AG04449 (cell line): ENCODE measurements at regions not wholly inside any gene's neighbourhood (a gene's known extent, or its start where the extent isn't known, plus 50 kb on each side); places are given as distances from the start of the nearest gene placed in this dataset.

ENCODE experiments used
- CTCF ChIA-PET: fragments of 350-600 bp; formaldehyde crosslinking; extraction: SDS; loops from one replicate; lab custom pipeline; 2021; ENCODE audit warnings: antibody characterized with exemption; lab: Yijun Ruan, JAX
- POLR2A ChIA-PET: fragments of 400-600, 350-600 bp; formaldehyde crosslinking; extraction: SDS; loops from one replicate; lab custom pipeline; 2020; ENCODE audit warnings: antibody characterized with exemption, inconsistent platforms; lab: Yijun Ruan, JAX
- DNase-seq: peaks from one replicate; pipeline ENCODE4 v3.0.0-alpha.2; 2010; ENCODE audit warnings: low read depth, low spot score
- H3K4me3 ChIP-seq: 2 replicates; pipeline ENCODE4 v1.5.1; 2011; ENCODE audit warnings: low read depth, mild to moderate bottlenecking, control low read depth, low read length
- TF ChIP-seq, protein P1 (sequence below): IDR thresholded peaks from one replicate; pipeline ENCODE4 v1.5.1; 2011; ENCODE audit warnings: mild to moderate bottlenecking, moderate library complexity, low read length, control low read depth, inconsistent platforms; ENCODE audit not compliant: insufficient read depth; ENCODE audit errors: missing control alignments

DNA sequence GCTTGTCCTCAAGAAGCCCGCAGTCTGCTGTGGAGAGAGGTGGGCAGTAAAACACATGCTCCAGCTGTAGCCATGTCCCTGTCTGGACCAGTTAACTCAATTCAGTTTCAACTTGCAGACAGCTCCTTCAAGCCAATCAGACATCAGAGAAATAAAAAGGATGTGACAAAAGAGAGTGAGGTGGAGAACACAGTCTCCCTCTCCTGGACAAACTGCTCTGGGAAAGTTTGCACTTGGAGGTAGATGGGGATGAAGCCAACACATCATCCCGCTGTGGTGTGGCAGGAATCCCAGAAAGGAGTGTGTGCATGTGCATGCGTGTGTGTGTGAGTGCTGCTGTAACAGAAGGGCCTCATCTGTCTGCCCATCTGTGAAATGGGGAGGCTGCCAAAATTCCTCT, 358.6 kb upstream of the ASIC2 start:
- TF ChIP-seq, protein P1, sequence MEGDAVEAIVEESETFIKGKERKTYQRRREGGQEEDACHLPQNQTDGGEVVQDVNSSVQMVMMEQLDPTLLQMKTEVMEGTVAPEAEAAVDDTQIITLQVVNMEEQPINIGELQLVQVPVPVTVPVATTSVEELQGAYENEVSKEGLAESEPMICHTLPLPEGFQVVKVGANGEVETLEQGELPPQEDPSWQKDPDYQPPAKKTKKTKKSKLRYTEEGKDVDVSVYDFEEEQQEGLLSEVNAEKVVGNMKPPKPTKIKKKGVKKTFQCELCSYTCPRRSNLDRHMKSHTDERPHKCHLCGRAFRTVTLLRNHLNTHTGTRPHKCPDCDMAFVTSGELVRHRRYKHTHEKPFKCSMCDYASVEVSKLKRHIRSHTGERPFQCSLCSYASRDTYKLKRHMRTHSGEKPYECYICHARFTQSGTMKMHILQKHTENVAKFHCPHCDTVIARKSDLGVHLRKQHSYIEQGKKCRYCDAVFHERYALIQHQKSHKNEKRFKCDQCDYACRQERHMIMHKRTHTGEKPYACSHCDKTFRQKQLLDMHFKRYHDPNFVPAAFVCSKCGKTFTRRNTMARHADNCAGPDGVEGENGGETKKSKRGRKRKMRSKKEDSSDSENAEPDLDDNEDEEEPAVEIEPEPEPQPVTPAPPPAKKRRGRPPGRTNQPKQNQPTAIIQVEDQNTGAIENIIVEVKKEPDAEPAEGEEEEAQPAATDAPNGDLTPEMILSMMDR: no peak
- no peak for DNase-seq
- POLR2A ChIA-PET: no interaction called here
- no peak overlapping the region for H3K4me3 ChIP-seq
- CTCF ChIA-PET: no interaction called here

DNA sequence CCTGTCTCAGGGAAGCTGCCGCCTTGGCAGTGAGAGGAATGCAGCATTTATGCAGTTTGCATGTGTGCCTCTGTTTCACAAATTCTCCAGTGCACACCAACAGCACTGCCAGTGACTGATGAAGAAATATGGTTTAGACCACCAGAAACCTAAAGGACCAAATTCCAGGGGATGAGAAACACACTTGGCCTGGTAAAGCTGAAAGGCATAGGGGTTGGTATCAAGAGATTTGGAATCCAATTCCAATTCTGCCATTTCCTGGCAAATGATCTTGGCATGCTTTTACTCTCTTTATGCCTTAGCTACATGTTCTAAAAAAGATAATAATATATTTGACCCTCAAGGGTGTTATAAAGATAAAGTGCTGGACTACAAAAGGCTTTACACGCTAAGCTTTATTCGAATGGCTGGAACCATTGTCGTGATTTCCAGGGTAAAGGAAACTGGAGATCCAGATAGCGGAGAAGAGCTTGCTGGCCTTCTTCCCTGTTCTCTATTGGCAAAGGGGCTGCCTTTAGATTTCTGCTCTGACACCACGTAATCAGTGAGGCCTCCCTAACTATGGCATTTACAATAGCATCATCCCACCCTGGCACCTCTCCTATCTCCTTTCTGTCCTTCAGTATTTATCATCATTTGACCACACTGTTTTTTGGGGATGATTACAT, 359.8 kb upstream of the ASIC2 start:
- TF ChIP-seq, protein P1: no peak
- DNase-seq: no peak
- POLR2A ChIA-PET: no interaction called here
- CTCF ChIA-PET: no interaction called here
- H3K4me3 ChIP-seq: no peak overlapping the region

DNA sequence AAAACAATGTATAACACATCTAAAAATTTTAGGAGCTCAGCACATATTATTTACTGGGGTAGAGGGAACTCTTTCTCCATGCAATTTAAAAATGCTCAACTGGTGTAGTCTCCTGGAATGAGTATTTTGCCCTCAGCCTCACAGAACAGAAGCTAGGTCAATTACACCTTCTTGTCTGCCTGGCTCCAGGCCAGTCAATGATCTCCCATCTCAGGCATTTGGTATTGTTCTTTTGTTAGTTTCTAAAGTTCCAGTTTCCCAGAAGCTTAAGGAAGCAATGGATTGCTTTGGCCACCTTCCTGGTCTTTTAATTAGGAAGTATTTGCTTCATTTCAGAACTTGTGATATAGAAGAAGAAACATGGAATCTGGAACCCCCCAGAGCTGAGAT, 360.3 kb upstream of the ASIC2 start:
- ChIA-PET POLR2A (no interaction called here), CTCF (no interaction called here)
- no peak overlapping the region for H3K4me3 ChIP-seq
- TF ChIP-seq, protein P1: no peak
- no peak for DNase-seq

DNA sequence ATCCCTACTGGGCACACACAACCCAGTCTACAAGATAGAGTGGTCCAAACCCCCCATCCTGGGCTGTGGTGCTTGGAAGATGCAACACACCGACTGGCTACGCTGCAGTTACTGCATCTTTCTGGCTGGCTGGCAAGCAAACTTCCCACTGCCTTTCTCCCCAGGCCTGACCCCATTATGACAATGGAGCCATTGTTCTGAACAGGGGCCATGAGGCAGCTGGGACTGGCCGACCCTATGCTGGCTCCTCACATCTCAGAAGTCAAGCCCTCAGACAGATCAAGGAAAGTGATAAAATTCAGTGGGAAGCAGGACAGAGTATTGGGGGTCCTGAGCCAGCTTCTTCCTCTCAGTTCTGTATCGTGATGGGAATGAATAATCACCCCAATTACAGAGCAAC, 364.1 kb upstream of the ASIC2 start:
- ChIA-PET POLR2A (no interaction called here), CTCF (no interaction called here)
- DNase-seq: no peak
- TF ChIP-seq, protein P1: no peak
- no peak overlapping the region for H3K4me3 ChIP-seq

DNA sequence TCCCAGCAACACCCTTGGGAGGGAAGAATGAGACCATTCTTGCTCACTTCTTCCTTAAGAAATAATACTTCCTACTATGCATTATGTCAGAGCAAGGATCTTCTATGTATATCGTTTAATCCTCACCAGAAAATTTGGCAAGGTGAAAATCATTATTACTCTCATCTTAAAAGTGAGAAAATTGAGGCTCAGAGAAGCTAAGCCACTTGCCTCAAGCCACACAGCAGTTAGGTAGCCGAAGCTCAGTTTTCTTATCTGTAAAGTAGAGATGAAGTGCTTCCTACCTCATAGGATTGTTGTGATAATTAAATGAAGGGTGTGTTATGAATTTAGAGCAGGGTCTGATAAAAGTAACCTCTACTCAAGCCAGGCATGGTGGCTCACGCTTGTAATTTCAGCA, 368.9 kb upstream of the ASIC2 start:
- no peak for DNase-seq
- no peak overlapping the region for H3K4me3 ChIP-seq
- ChIA-PET POLR2A (no interaction called here), CTCF (no interaction called here)
- TF ChIP-seq, protein P1: no peak

DNA sequence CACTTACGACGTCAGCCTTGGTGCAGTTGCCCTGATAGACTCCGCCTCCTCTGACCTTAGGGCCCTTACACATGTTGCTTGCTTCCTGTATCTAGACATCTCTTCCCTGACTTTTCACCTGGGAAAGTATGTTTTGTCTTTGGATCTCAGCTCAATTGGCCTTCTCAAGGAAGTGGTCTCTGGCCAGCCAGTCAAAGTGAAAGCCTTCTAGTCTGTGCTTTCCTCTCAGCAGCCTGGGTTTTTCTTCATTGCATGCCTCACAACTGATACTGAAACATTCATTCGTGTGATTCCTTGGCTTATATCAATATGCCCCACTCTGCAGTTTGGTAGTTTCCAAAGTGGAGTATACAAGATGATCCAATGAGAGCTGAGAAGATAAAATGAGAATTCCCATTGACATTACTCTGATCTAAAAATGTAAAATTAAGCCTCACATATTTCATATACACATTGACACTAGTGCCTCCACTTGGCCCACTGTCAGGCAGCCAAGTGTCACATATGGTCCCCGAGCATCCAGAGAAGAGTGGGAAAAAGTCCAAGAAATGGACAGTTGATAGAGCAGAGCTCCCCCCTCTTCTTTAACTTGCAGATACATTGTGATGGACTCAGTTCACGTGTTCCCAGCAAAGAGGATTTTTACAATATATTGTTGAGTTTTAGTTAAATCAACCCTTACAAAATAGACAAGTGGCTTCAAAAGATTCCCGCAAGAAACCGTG, 371.2 kb upstream of the ASIC2 start:
- POLR2A ChIA-PET: no interaction called here
- no peak overlapping the region for H3K4me3 ChIP-seq
- CTCF ChIA-PET: no interaction called here
- TF ChIP-seq, protein P1: no peak
- DNase-seq: no peak
